ENCODE measurements at regions not wholly inside any gene's neighbourhood (a gene's known extent, or its start where the extent isn't known, plus 50 kb on each side); places are given as distances from the start of the nearest gene placed in this dataset.

- ChIA-PET POLR2A (no interaction called here), CTCF (no interaction called here)
- Histone ChIP-seq H4K20me1 (ENCODE audit: insufficient read depth) (no peaks in the 10 kb centered on the region), H3K27me3 (ENCODE audit: insufficient read depth) (no peaks in the 10 kb centered on the region; the same call in 1 of the 2 replicates), H3K4me1 (ENCODE audit: control insufficient read depth in 1 of 2, insufficient read depth in 2 of 2, low read depth in 1 of 2, low read length in 1 of 2) (peaks cover 0 to 3% of the 10 kb centered on the region in 2 experiments; a peak in 2 of 4 replicates), H3K9ac (no peak overlapping the region), H2AFZ (ENCODE audit: low read depth) (no peak overlapping the region), H3K9me2 (no peaks in the 10 kb centered on the region), H3K9me3 (no peaks in the 10 kb centered on the region), H3K79me2 (ENCODE audit: insufficient read depth) (no peaks in the 10 kb centered on the region), H3K4me2 (no peak overlapping the region), H3K36me3 (replicated peaks in 1 of 2; ENCODE audit: control insufficient read depth in 1 of 2, insufficient read depth in 2 of 2, low read length in 1 of 2) (no peaks in the 10 kb centered on the region), H3F3A (replicated peaks; ENCODE audit: insufficient read depth) (no peaks in the 10 kb centered on the region), H3K4me3 (ENCODE audit: low read depth in 2 of 2, low read length in 1 of 2) (no peak overlapping the region), H3K27ac (ENCODE audit: low read depth in 2 of 2, low read length in 1 of 2) (no peak overlapping the region)
- no peak for DNase-seq
- WGBS (ENCODE audit: low lambda C conversion rate): 22% methylated on average over 1 of the region's 1 CpG
- TF ChIP-seq, protein P1, sequence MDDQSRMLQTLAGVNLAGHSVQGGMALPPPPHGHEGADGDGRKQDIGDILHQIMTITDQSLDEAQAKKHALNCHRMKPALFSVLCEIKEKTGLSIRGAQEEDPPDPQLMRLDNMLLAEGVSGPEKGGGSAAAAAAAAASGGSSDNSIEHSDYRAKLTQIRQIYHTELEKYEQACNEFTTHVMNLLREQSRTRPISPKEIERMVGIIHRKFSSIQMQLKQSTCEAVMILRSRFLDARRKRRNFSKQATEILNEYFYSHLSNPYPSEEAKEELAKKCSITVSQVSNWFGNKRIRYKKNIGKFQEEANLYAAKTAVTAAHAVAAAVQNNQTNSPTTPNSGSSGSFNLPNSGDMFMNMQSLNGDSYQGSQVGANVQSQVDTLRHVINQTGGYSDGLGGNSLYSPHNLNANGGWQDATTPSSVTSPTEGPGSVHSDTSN (IDR thresholded peaks at IDR 0.05): no peak
- TF ChIP-seq, protein P2, sequence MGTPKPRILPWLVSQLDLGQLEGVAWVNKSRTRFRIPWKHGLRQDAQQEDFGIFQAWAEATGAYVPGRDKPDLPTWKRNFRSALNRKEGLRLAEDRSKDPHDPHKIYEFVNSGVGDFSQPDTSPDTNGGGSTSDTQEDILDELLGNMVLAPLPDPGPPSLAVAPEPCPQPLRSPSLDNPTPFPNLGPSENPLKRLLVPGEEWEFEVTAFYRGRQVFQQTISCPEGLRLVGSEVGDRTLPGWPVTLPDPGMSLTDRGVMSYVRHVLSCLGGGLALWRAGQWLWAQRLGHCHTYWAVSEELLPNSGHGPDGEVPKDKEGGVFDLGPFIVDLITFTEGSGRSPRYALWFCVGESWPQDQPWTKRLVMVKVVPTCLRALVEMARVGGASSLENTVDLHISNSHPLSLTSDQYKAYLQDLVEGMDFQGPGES (IDR thresholded peaks at IDR 0.05; ENCODE audit: low read depth, low read length): no peak
- TF ChIP-seq FOSL2 (IDR thresholded peaks at IDR 0.05; ENCODE audit: borderline replicate concordance, low read depth) (no peak), SIN3A (IDR thresholded peaks at IDR 0.05; ENCODE audit: borderline replicate concordance, low read depth, low read length) (no peak), TEAD4 (IDR thresholded peaks at IDR 0.05; ENCODE audit: borderline replicate concordance, insufficient read depth) (no peak), RCOR1 (IDR thresholded peaks at IDR 0.05; ENCODE audit: low read length) (no peak), MAX (IDR thresholded peaks at IDR 0.05; ENCODE audit: low read depth) (no peak), ELF1 (IDR thresholded peaks at IDR 0.05) (no peak)
These were observed 155.1 kb upstream of the TNFAIP3 start for GRCh38 chr6:137711972-137712371.

DNA sequence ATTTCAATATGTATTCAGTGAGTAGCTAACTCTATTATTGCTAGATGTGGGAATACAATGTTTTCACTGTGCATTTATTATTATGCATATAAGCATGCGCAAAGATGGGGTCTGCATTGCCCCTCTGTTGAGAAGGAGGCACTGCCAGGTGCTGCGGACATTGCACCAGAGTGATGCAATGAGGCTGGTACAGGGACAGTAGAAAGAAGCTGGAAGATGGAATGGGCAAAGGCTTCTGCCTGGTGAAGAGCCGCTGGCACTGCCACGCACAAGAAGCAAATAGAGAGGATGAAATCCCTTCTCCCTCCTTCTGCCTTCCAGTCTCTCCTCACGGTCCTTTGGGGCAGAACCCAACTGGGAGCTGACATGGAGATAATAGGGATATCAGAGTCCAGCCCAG lies 154.5 kb upstream of the TNFAIP3 start:
- H3K9me3 ChIP-seq: no peaks in the 10 kb centered on the region
- TF ChIP-seq TEAD4 (IDR thresholded peaks at IDR 0.05; ENCODE audit: borderline replicate concordance, insufficient read depth): no peak
- TF ChIP-seq USF2 (IDR thresholded peaks at IDR 0.05; ENCODE audit: borderline replicate concordance, low read depth, low read length): no peak
- no peak for TF ChIP-seq EZH2phosphoT487 (IDR thresholded peaks at IDR 0.05; ENCODE audit: borderline replicate concordance, low read depth)
- TF ChIP-seq CTCF (IDR thresholded peaks at IDR 0.05): no peak
- TF ChIP-seq RCOR1 (IDR thresholded peaks at IDR 0.05; ENCODE audit: low read length): no peak
- no peak for TF ChIP-seq MAX (IDR thresholded peaks at IDR 0.05; ENCODE audit: low read depth)
- no peak for TF ChIP-seq SMC3 (IDR thresholded peaks at IDR 0.05; ENCODE audit: low read depth, low read length)
- no peak for TF ChIP-seq CHD2 (IDR thresholded peaks at IDR 0.05; ENCODE audit: low read length, partially characterized antibody)
- no peak for TF ChIP-seq FOXJ3 (CRISPR knock-in tag; IDR thresholded peaks at IDR 0.05)
- TF ChIP-seq GABPA (IDR thresholded peaks at IDR 0.05; ENCODE audit: low read depth): no peak
- H4K20me1 ChIP-seq (ENCODE audit: insufficient read depth): no peaks in the 10 kb centered on the region
- no peak overlapping the region for H3K9ac ChIP-seq
- no peak for DNase-seq
- peaks cover 0 to 3% of the 10 kb centered on the region in 2 experiments; a peak in 2 of 4 replicates for H3K4me1 ChIP-seq (ENCODE audit: control insufficient read depth in 1 of 2, insufficient read depth in 2 of 2, low read depth in 1 of 2, low read length in 1 of 2)
- WGBS (ENCODE audit: low lambda C conversion rate): 13% methylated on average over 5 of the region's 5 CpGs
- no peak overlapping the region for H3K4me3 ChIP-seq (ENCODE audit: low read depth in 2 of 2, low read length in 1 of 2)
- no peaks in the 10 kb centered on the region for H3F3A ChIP-seq (replicated peaks; ENCODE audit: insufficient read depth)
- H3K36me3 ChIP-seq (replicated peaks in 1 of 2; ENCODE audit: control insufficient read depth in 1 of 2, insufficient read depth in 2 of 2, low read length in 1 of 2): no peaks in the 10 kb centered on the region
- ChIA-PET CTCF (interaction anchor here (1.0 to 1.3 kb wide), 3 partner anchors 17 to 155 kb away, joined by 3 to 4 read pairs (median 3); partner anchors contain the start of gene TNFAIP3), POLR2A (no interaction called here)
- no peaks in the 10 kb centered on the region for H3K9me2 ChIP-seq
- no peaks in the 10 kb centered on the region; the same call in 1 of the 2 replicates for H3K27me3 ChIP-seq (ENCODE audit: insufficient read depth)
- no peaks in the 10 kb centered on the region for H3K79me2 ChIP-seq (ENCODE audit: insufficient read depth)
- H2AFZ ChIP-seq (ENCODE audit: low read depth): no peak overlapping the region
- no peak overlapping the region for H3K27ac ChIP-seq (ENCODE audit: low read depth in 2 of 2, low read length in 1 of 2)
- no peak overlapping the region for H3K4me2 ChIP-seq

Measured in SK-N-SH (cell line).